PFSK-1 (cell line): ENCODE measurements at regions not wholly inside any gene's neighbourhood (a gene's known extent, or its start where the extent isn't known, plus 50 kb on each side); places are given as distances from the start of the nearest gene placed in this dataset.

ENCODE experiments used
- FOXP2 ChIP-seq: optimal IDR thresholded peaks from 2 replicates; pipeline ENCODE3; 2011; ENCODE audit warnings: borderline replicate concordance, control low read depth, inconsistent platforms; ENCODE audit not compliant: insufficient read depth; ENCODE audit errors: extremely low read length, extremely low read depth
- POLR2AphosphoS5 ChIP-seq: IDR thresholded peaks from 2 replicates; pipeline ENCODE4 v1.6.1; 2012; ENCODE audit warnings: low read depth, mild to moderate bottlenecking, control low read depth, low read length, moderate library complexity
- SIN3A ChIP-seq: IDR thresholded peaks from 2 replicates; pipeline ENCODE4 v1.6.1; 2012; ENCODE audit warnings: mild to moderate bottlenecking, low read length, moderate library complexity, borderline replicate concordance; ENCODE audit not compliant: insufficient read depth
- TAF1 ChIP-seq: IDR thresholded peaks from 2 replicates; pipeline ENCODE4 v1.6.1; 2012; ENCODE audit warnings: low read length, control low read depth, borderline replicate concordance; ENCODE audit not compliant: insufficient read depth
- TF ChIP-seq, protein P1 (sequence below), 2 experiments: IDR thresholded peaks; 2 replicates each; pipeline versions ENCODE4 v1.6.1 to v1.8.0; 2011 to 2012; ENCODE audit warnings: low read depth in 2 of 2, low read length in 2 of 2, control low read depth in 1 of 2, inconsistent platforms in 1 of 2, mild to moderate bottlenecking in 1 of 2, moderate library complexity in 1 of 2; ENCODE audit not compliant: insufficient read depth in 1 of 2

DNA sequence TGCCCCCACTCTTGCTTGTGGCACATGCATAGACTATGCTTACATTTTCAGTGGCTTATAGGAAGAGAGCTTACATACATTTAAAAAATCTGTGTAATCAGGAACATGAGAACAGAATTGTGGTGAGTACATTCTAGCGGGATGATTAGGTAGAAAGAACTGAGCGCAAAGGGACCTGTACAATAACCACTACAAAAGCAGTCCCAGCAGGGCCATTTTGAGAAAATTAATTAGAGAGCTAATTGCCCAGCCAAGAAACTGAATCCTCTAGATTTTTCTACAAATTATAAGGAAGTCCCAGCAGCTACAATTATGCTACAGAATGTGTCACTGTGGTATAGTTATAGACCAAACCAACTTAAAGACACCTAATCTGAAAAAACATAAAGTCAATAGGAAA lies 105.6 kb upstream of the TNFAIP3 start:
- no peak for TF ChIP-seq TAF1
- TF ChIP-seq, protein P1, sequence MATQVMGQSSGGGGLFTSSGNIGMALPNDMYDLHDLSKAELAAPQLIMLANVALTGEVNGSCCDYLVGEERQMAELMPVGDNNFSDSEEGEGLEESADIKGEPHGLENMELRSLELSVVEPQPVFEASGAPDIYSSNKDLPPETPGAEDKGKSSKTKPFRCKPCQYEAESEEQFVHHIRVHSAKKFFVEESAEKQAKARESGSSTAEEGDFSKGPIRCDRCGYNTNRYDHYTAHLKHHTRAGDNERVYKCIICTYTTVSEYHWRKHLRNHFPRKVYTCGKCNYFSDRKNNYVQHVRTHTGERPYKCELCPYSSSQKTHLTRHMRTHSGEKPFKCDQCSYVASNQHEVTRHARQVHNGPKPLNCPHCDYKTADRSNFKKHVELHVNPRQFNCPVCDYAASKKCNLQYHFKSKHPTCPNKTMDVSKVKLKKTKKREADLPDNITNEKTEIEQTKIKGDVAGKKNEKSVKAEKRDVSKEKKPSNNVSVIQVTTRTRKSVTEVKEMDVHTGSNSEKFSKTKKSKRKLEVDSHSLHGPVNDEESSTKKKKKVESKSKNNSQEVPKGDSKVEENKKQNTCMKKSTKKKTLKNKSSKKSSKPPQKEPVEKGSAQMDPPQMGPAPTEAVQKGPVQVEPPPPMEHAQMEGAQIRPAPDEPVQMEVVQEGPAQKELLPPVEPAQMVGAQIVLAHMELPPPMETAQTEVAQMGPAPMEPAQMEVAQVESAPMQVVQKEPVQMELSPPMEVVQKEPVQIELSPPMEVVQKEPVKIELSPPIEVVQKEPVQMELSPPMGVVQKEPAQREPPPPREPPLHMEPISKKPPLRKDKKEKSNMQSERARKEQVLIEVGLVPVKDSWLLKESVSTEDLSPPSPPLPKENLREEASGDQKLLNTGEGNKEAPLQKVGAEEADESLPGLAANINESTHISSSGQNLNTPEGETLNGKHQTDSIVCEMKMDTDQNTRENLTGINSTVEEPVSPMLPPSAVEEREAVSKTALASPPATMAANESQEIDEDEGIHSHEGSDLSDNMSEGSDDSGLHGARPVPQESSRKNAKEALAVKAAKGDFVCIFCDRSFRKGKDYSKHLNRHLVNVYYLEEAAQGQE (IDR thresholded peaks at IDR 0.05; ENCODE audit: insufficient read depth in 1 of 2, low read depth in 2 of 2, low read length in 2 of 2) = no peak
- TF ChIP-seq POLR2AphosphoS5 = no peak
- no peak for TF ChIP-seq SIN3A
- no peak for TF ChIP-seq FOXP2

DNA sequence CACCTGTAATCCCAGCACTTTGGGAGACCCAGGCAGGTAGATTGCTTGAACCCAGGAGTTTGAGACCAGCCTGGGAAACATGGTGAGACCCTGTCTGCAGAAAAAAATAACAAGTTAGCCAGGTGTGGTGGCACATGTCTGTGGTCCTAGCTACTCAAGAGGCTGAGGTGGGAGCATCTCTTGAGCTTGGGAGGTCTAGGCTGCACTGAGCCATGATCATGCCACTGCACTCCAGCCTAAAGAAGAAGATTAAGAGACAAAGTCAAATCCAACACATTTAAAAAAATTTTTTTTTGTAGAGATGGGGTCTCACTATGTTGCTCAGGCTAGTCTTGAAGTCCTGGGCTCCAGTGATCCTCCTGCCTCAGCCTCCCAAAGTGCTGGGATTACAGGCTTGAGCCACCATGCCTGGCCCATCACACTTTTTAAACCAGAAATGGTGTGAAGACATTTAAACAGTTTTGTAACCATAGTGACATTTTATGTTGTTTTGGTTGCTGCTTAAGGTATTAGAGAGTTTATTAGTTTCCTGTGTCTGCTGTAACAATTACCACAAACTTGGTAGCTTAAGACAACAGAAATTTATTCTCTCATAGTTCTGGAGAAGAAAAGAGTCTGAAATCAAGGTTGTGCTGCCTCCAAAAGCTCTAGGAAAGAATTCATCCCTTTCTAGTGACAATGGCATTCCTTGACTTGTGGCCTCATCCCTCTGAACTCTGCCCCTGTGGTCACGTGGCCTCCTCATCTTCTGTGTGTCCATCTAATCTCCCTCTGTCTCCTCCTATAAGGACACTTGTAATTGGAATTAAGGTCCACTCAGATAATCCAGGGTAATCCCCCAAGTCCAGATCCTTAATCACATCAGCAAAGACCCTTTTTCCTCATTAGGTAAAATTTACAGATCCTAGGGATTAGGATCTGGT lies 104.6 kb upstream of the TNFAIP3 start:
- TF ChIP-seq SIN3A = no peak
- TF ChIP-seq TAF1 = no peak
- no peak for TF ChIP-seq POLR2AphosphoS5
- TF ChIP-seq, protein P1 (IDR thresholded peaks at IDR 0.05; ENCODE audit: insufficient read depth in 1 of 2, low read depth in 2 of 2, low read length in 2 of 2) = no peak
- TF ChIP-seq FOXP2 = no peak

DNA sequence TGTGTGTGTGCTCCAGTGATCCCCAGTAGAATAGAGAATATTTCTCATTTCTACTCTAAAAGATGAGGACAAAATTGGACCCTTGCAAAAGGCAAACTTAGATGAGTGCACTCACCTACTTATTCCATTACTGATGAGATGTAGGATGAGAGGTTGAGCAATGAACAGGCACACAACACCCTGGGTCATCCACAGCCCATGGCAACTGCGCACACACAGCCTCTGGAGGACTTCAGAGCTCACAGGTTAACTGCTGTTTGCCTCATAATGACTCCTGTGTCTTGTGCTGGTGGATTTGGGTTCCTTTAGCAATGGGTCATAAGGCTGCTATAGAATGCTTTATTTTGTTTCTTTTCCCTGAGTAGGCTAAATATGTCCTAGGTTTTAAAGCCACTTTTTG lies 103.6 kb upstream of the TNFAIP3 start:
- TF ChIP-seq FOXP2 (no peak), SIN3A (no peak), TAF1 (no peak), POLR2AphosphoS5 (no peak)
- TF ChIP-seq, protein P1 (IDR thresholded peaks at IDR 0.05; ENCODE audit: insufficient read depth in 1 of 2, low read depth in 2 of 2, low read length in 2 of 2) = no peak

DNA sequence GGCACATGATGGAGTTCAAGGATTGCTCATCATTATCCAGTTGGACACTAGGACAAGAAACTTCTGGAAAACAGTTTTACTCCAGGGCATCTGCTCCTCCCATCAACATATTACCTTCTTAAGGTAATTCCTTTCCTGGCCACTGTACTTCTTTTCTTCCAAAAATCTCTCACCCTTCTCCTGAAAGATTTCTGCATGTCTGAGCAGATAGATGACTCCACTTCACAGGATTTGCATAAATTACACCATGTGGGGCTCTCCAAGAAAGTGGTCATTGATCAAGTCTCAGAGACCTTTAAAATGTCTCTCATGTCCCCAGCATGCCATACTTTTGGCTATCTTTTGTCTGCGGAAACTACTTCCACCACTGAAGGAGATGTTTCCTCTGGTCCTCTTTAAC lies 103.2 kb upstream of the TNFAIP3 start:
- TF ChIP-seq POLR2AphosphoS5 = no peak
- TF ChIP-seq TAF1 = no peak
- TF ChIP-seq SIN3A = no peak
- TF ChIP-seq, protein P1 (IDR thresholded peaks at IDR 0.05; ENCODE audit: insufficient read depth in 1 of 2, low read depth in 2 of 2, low read length in 2 of 2) = no peak
- no peak for TF ChIP-seq FOXP2

DNA sequence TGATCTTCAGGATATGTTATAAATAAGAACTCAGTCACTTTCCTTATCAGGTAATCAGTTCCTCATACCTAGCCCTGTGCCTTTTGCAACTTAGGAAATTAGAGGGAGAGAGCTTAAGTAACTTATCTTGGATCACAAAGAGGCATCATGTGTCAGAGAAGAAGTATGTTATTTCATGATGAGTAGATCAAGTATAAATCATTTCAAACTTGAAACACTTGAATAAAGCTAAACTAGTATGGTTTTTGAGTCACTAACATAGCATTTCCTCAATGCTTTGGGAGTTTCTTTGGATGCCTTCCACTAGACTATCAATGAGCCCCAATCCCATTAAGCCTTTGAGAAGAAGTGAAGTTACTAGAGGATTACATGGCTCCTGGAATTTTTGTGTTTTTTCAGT lies 102.6 kb upstream of the TNFAIP3 start:
- TF ChIP-seq FOXP2 (no peak), TAF1 (no peak), POLR2AphosphoS5 (no peak), SIN3A (no peak)
- TF ChIP-seq, protein P1 (IDR thresholded peaks at IDR 0.05; ENCODE audit: insufficient read depth in 1 of 2, low read depth in 2 of 2, low read length in 2 of 2) = no peak
